Hepatocyte (in vitro differentiated cells): ENCODE measurements at regions not wholly inside any gene's neighbourhood (a gene's known extent, or its start where the extent isn't known, plus 50 kb on each side); places are given as distances from the start of the nearest gene placed in this dataset.
A peak's percentile ranks its signal among the peaks of the same experiment; 100 is the strongest.

Source experiments
- DNase-seq: peaks from one replicate; pipeline ENCODE4 v3.0.0-alpha.2; 2016; ENCODE audit warnings: low spot score
- H2AFZ ChIP-seq: fragments of 200-600 bp; sonication (generic); 2 replicates; pipeline ENCODE4 v1.6.0; 2016; ENCODE audit warnings: antibody characterized with exemption, mild to moderate bottlenecking
- H3K27ac ChIP-seq: fragments of 200-600 bp; sonication (generic); 2 replicates; pipeline ENCODE4 v1.5.1; 2016; ENCODE audit warnings: mild to moderate bottlenecking
- H3K27me3 ChIP-seq: fragments of 200-600 bp; sonication (generic); 2 replicates; pipeline ENCODE4 v1.6.1; 2016
- H3K36me3 ChIP-seq: fragments of 200-600 bp; sonication (generic); replicated peaks from 2 replicates; pipeline ENCODE4 v1.5.1; 2016; ENCODE audit warnings: low read depth; ENCODE audit not compliant: insufficient read depth
- H3K4me1 ChIP-seq: fragments of 200-600 bp; sonication (generic); 2 replicates; pipeline ENCODE4 v1.5.1; 2016; ENCODE audit warnings: mild to moderate bottlenecking, moderate library complexity; ENCODE audit not compliant: insufficient read depth
- H3K4me2 ChIP-seq: fragments of 200-600 bp; sonication (generic); 2 replicates; pipeline ENCODE4 v1.6.0; 2016
- H3K4me3 ChIP-seq: fragments of 200-600 bp; sonication (generic); 2 replicates; pipeline ENCODE4 v1.5.1; 2016; ENCODE audit warnings: mild to moderate bottlenecking
- H3K79me2 ChIP-seq: fragments of 200-600 bp; sonication (generic); 2 replicates; pipeline ENCODE4 v1.6.0; 2017; ENCODE audit warnings: mild to moderate bottlenecking
- H3K9me2 ChIP-seq: fragments of 200-600 bp; sonication (generic); replicated peaks from 2 replicates; pipeline ENCODE4 v1.6.0; 2017; ENCODE audit warnings: mild to moderate bottlenecking; ENCODE audit not compliant: insufficient read depth
- H3K9me3 ChIP-seq: fragments of 200-600 bp; sonication (generic); 2 replicates; pipeline ENCODE4 v1.5.1; 2016; ENCODE audit warnings: low read depth, mild to moderate bottlenecking
- H4K20me1 ChIP-seq: fragments of 200-600 bp; sonication (generic); 2 replicates; pipeline ENCODE4 v1.6.0; 2016; ENCODE audit warnings: mild to moderate bottlenecking; ENCODE audit not compliant: insufficient read depth, poor library complexity, severe bottlenecking
- CTCF ChIP-seq: fragments of 200-600 bp; sonication (generic); IDR thresholded peaks from 2 replicates; pipeline ENCODE4 v1.5.1; 2016; ENCODE audit warnings: antibody characterized with exemption, mild to moderate bottlenecking; ENCODE audit not compliant: poor library complexity
- EZH2 ChIP-seq: fragments of 200-600 bp; sonication (generic); IDR thresholded peaks from 2 replicates; pipeline ENCODE4 v1.6.1; 2016; ENCODE audit warnings: antibody characterized with exemption, mild to moderate bottlenecking, borderline replicate concordance
- EZH2phosphoT487 ChIP-seq: fragments of 200-600 bp; sonication (generic); IDR thresholded peaks from one replicate; pipeline ENCODE4 v1.6.1; 2018; ENCODE audit warnings: antibody characterized with exemption, mild to moderate bottlenecking, low read depth, moderate library complexity; ENCODE audit not compliant: unreplicated experiment, severe bottlenecking
- WGBS: methylation state at CpG from one replicate; pipeline ENCODE4 v1.1.6; 2016; ENCODE audit warnings: low lambda C conversion rate; ENCODE audit errors: missing lambda C conversion rate; 5-methylcytosine and 5-hydroxymethylcytosine counted together

- DNase-seq, result peak; percentile 86
- Histone ChIP-seq H2AFZ (peak overlapping the region; percentile 16), H3K4me1 (peaks cover 11% of the 10 kb centered on the region)
Measured at GRCh38 chr6:27133281-27134227, 113.9 kb upstream of the PRSS16 start.

GRCh38 chr6:27135087-27135657 lies 112.3 kb upstream of the PRSS16 start:
- no peak for TF ChIP-seq CTCF
- TF ChIP-seq EZH2, result no peak
- TF ChIP-seq EZH2phosphoT487, result no peak
- WGBS, result 96% methylated on average over 3 of the region's 3 CpGs
- no peaks in the 10 kb centered on the region for H3K27me3 ChIP-seq
- no peaks in the 10 kb centered on the region for H3K9me3 ChIP-seq
- H3K4me1 ChIP-seq, result peaks cover 16% of the 10 kb centered on the region
- H4K20me1 ChIP-seq, result no peaks in the 10 kb centered on the region
- H3K79me2 ChIP-seq, result peaks cover 34% of the 10 kb centered on the region
- no peak overlapping the region for H3K4me2 ChIP-seq
- H3K36me3 ChIP-seq, result no peaks in the 10 kb centered on the region
- DNase-seq, result no peak
- peak overlapping the region; percentile 92 for H3K27ac ChIP-seq
- H3K9me2 ChIP-seq, result no peaks in the 10 kb centered on the region
- H2AFZ ChIP-seq, result no peak overlapping the region
- H3K4me3 ChIP-seq, result no peak overlapping the region

More at GRCh38 chr6:27133281-27134227, 113.9 kb upstream of the PRSS16 start:
- Histone ChIP-seq H3K27me3 (no peaks in the 10 kb centered on the region), H3K79me2 (peaks cover 23% of the 10 kb centered on the region), H3K9me2 (no peaks in the 10 kb centered on the region), H3K27ac (peak overlapping the region; percentile 92), H3K4me2 (peak overlapping the region; percentile 86), H3K36me3 (no peaks in the 10 kb centered on the region), H3K4me3 (peak overlapping the region; percentile 39), H4K20me1 (no peaks in the 10 kb centered on the region), H3K9me3 (no peaks in the 10 kb centered on the region)
- TF ChIP-seq CTCF, result no peak
- TF ChIP-seq EZH2phosphoT487, result no peak
- 1% methylated on average over 43 of the region's 43 CpGs for WGBS

GRCh38 chr6:27136077-27136644 lies 111.3 kb upstream of the PRSS16 start:
- TF ChIP-seq CTCF (no peak), EZH2phosphoT487 (no peak), EZH2 (no peak)

More at GRCh38 chr6:27136077-27136644, 111.3 kb upstream of the PRSS16 start:
- Histone ChIP-seq H3K27ac (no peak overlapping the region), H3K9me3 (no peaks in the 10 kb centered on the region), H2AFZ (no peak overlapping the region), H3K27me3 (no peaks in the 10 kb centered on the region), H3K4me1 (peaks cover 8% of the 10 kb centered on the region), H3K4me3 (no peak overlapping the region), H3K79me2 (peaks cover 39% of the 10 kb centered on the region), H3K9me2 (no peaks in the 10 kb centered on the region), H3K4me2 (no peak overlapping the region), H4K20me1 (no peaks in the 10 kb centered on the region), H3K36me3 (no peaks in the 10 kb centered on the region)
- no peak for DNase-seq
- 89% methylated on average over 6 of the region's 6 CpGs for WGBS
